ENCODE measurements at regions not wholly inside any gene's neighbourhood (a gene's known extent, or its start where the extent isn't known, plus 50 kb on each side); places are given as distances from the start of the nearest gene placed in this dataset.
"Not testable (repeated sequence)": the region's sequence is repeated elsewhere in the genome, so short reads cannot be mapped to it uniquely, and the experiment has no call there.

- H3K9me3 ChIP-seq = no peaks in the 10 kb centered on the region
- WGBS, 2 donors = 88 to 89% methylated on average over 2 of the region's 2 CpGs
- DNase-seq = no peak
- no peak overlapping the region for H3K4me3 ChIP-seq (replicated peaks in 1 of 3)
- no peaks in the 10 kb centered on the region for H3K36me3 ChIP-seq
- no peaks in the 10 kb centered on the region for H3K4me1 ChIP-seq
- no peaks in the 10 kb centered on the region for H3K27me3 ChIP-seq
- no peak overlapping the region for H3K27ac ChIP-seq
- TF ChIP-seq CTCF (IDR thresholded peaks at IDR 0.05) (no peak), POLR2A (IDR thresholded peaks at IDR 0.05) (no peak)
- intact Hi-C loops (cut with DNase I) = no loop called here
These were observed 652.0 kb upstream of the NECTIN3 start for GRCh38 chr3:110419601-110420000.

- Histone ChIP-seq H3K36me3 (no peaks in the 10 kb centered on the region), H3K4me1 (no peaks in the 10 kb centered on the region), H3K9me3 (no peaks in the 10 kb centered on the region), H3K27ac (no peak overlapping the region), H3K4me3 (replicated peaks in 1 of 3) (no peak overlapping the region), H3K27me3 (no peaks in the 10 kb centered on the region)
- no peak for TF ChIP-seq POLR2A (IDR thresholded peaks at IDR 0.05)
- no peak for TF ChIP-seq CTCF (IDR thresholded peaks at IDR 0.05)
- intact Hi-C loops (cut with DNase I) = no loop called here
- no peak for DNase-seq
- WGBS, 2 donors = 73 to 77% methylated on average over 3 of the region's 3 CpGs
These were observed 651.4 kb upstream of the NECTIN3 start for GRCh38 chr3:110420158-110420641.

GRCh38 chr3:110423276-110423675, 648.3 kb upstream of the NECTIN3 start:
- Histone ChIP-seq H3K27ac (no peak overlapping the region), H3K4me1 (no peaks in the 10 kb centered on the region), H3K36me3 (no peaks in the 10 kb centered on the region), H3K4me3 (replicated peaks in 1 of 3) (no peak overlapping the region), H3K27me3 (no peaks in the 10 kb centered on the region), H3K9me3 (no peaks in the 10 kb centered on the region)
- WGBS, 2 donors = 91 to 94% methylated on average over 2 of the region's 2 CpGs
- no peak for DNase-seq
- intact Hi-C loops (cut with DNase I) = no loop called here
- TF ChIP-seq POLR2A (IDR thresholded peaks at IDR 0.05) (no peak), CTCF (IDR thresholded peaks at IDR 0.05) (no peak)

GRCh38 chr3:110430146-110430545, 641.5 kb upstream of the NECTIN3 start:
- no peaks in the 10 kb centered on the region for H3K27me3 ChIP-seq
- no peaks in the 10 kb centered on the region for H3K4me1 ChIP-seq
- DNase-seq = no peak
- intact Hi-C loops (cut with DNase I) = no loop called here
- no peaks in the 10 kb centered on the region for H3K36me3 ChIP-seq
- 85 to 86% methylated on average over 1 of the region's 1 CpG for WGBS, 2 donors
- H3K9me3 ChIP-seq = no peaks in the 10 kb centered on the region
- H3K27ac ChIP-seq = no peak overlapping the region
- no peak overlapping the region for H3K4me3 ChIP-seq (replicated peaks in 1 of 3)
- TF ChIP-seq POLR2A (IDR thresholded peaks at IDR 0.05) = no peak
- TF ChIP-seq CTCF (IDR thresholded peaks at IDR 0.05) = no peak

- H3K4me1 ChIP-seq = no peaks in the 10 kb centered on the region
- no peak overlapping the region for H3K4me3 ChIP-seq (replicated peaks in 1 of 3)
- H3K36me3 ChIP-seq = no peaks in the 10 kb centered on the region
- TF ChIP-seq CTCF (IDR thresholded peaks at IDR 0.05) (no peak), POLR2A (IDR thresholded peaks at IDR 0.05) (no peak)
- H3K9me3 ChIP-seq = no peaks in the 10 kb centered on the region
- no peak overlapping the region for H3K27ac ChIP-seq
- DNase-seq = no peak
- no peaks in the 10 kb centered on the region for H3K27me3 ChIP-seq
- 95 to 96% methylated on average over 3 of the region's 3 CpGs for WGBS, 2 donors
- intact Hi-C loops (cut with DNase I) = no loop called here
These were observed 635.4 kb upstream of the NECTIN3 start for GRCh38 chr3:110436209-110436608.

- H3K36me3 ChIP-seq; H3K4me3 ChIP-seq (replicated peaks in 1 of 3); intact Hi-C loops (cut with DNase I); H3K27ac ChIP-seq; H3K4me1 ChIP-seq; H3K27me3 ChIP-seq; DNase-seq; H3K9me3 ChIP-seq: not testable (repeated sequence)
- 92 to 94% methylated on average over 22 to 29 of the region's 30 CpGs for WGBS, 2 donors
These were observed 631.5 kb upstream of the NECTIN3 start for GRCh38 chr3:110440066-110440653.
